Skin epidermis (tissue), 12 donors: ENCODE measurements at regions not wholly inside any gene's neighbourhood (a gene's known extent, or its start where the extent isn't known, plus 50 kb on each side); places are given as distances from the start of the nearest gene placed in this dataset.

Experiments used
- H3K27ac ChIP-seq, 21 experiments: fragments of 200-600 bp; sonication (generic) in 11 of 21; one replicate each; pipeline ENCODE4 v1.5.0; 2020; ENCODE audit warnings: mild to moderate bottlenecking in 3 of 21, inconsistent platforms in 2 of 21, moderate library complexity in 2 of 21
- H3K4me3 ChIP-seq, 7 experiments: fragments of 200-600 bp; sonication (generic) in 2 of 7; one replicate each; pipeline ENCODE4 v1.5.0; 2020; ENCODE audit warnings: inconsistent platforms in 2 of 7, mild to moderate bottlenecking in 2 of 7, moderate library complexity in 1 of 7

GRCh38 chr6:86010915-86011786 lies 368.5 kb upstream of the SYNCRIP start:
- H3K4me3 ChIP-seq: no peak overlapping the region

GRCh38 chr6:85997206-85997605 lies 354.5 kb upstream of the SYNCRIP start:
- H3K27ac ChIP-seq: no peak overlapping the region
- H3K4me3 ChIP-seq: no peak overlapping the region

More at GRCh38 chr6:86010915-86011786, 368.5 kb upstream of the SYNCRIP start:
- no peak overlapping the region for H3K27ac ChIP-seq

GRCh38 chr6:85996034-85996375 lies 353.3 kb upstream of the SYNCRIP start:
- no peak overlapping the region for H3K4me3 ChIP-seq
- H3K27ac ChIP-seq: no peak overlapping the region

- Histone ChIP-seq H3K27ac (no peak overlapping the region), H3K4me3 (no peak overlapping the region)
Observed at GRCh38 chr6:85995339-85996033, 352.8 kb upstream of the SYNCRIP start.

GRCh38 chr6:85986681-85987080 lies 344.0 kb upstream of the SYNCRIP start:
- Histone ChIP-seq H3K27ac (no peak overlapping the region), H3K4me3 (no peak overlapping the region)

GRCh38 chr6:85983032-85983659 lies 340.5 kb upstream of the SYNCRIP start:
- no peak overlapping the region for H3K4me3 ChIP-seq
- no peak overlapping the region for H3K27ac ChIP-seq

- H3K4me3 ChIP-seq: no peak overlapping the region
- H3K27ac ChIP-seq: no peak overlapping the region
Observed at GRCh38 chr6:85977661-85978060, 335.0 kb upstream of the SYNCRIP start.

- no peak overlapping the region for H3K4me3 ChIP-seq
- no peak overlapping the region for H3K27ac ChIP-seq
Observed at GRCh38 chr6:85975957-85976356, 333.3 kb upstream of the SYNCRIP start.

- Histone ChIP-seq H3K4me3 (no peak overlapping the region), H3K27ac (no peak overlapping the region)
Observed at GRCh38 chr6:85971238-85971637, 328.6 kb upstream of the SYNCRIP start.

GRCh38 chr6:85966828-85967227 lies 324.1 kb upstream of the SYNCRIP start:
- Histone ChIP-seq H3K27ac (no peak overlapping the region), H3K4me3 (no peak overlapping the region)

- H3K27ac ChIP-seq: no peak overlapping the region
- no peak overlapping the region for H3K4me3 ChIP-seq
Observed at GRCh38 chr6:85961746-85962145, 319.1 kb upstream of the SYNCRIP start.

GRCh38 chr6:85961125-85961524 lies 318.4 kb upstream of the SYNCRIP start:
- Histone ChIP-seq H3K27ac (no peak overlapping the region), H3K4me3 (no peak overlapping the region)

GRCh38 chr6:85948481-85948880 lies 305.8 kb upstream of the SYNCRIP start:
- no peak overlapping the region for H3K4me3 ChIP-seq

GRCh38 chr6:85945459-85946185 lies 302.9 kb upstream of the SYNCRIP start:
- H3K4me3 ChIP-seq: no peak overlapping the region
- no peak overlapping the region for H3K27ac ChIP-seq

More at GRCh38 chr6:85948481-85948880, 305.8 kb upstream of the SYNCRIP start:
- no peak overlapping the region for H3K27ac ChIP-seq

GRCh38 chr6:85944776-85945175 lies 302.1 kb upstream of the SYNCRIP start:
- no peak overlapping the region for H3K4me3 ChIP-seq
- no peak overlapping the region for H3K27ac ChIP-seq

GRCh38 chr6:85942844-85943243 lies 300.2 kb upstream of the SYNCRIP start:
- Histone ChIP-seq H3K27ac (no peak overlapping the region), H3K4me3 (no peak overlapping the region)

- Histone ChIP-seq H3K27ac (no peak overlapping the region), H3K4me3 (no peak overlapping the region)
Observed at GRCh38 chr6:85936916-85937315, 294.2 kb upstream of the SYNCRIP start.

- Histone ChIP-seq H3K4me3 (no peak overlapping the region), H3K27ac (no peak overlapping the region)
Observed at GRCh38 chr6:85923013-85923430, 280.3 kb upstream of the SYNCRIP start.

GRCh38 chr6:85920782-85921181 lies 278.1 kb upstream of the SYNCRIP start:
- Histone ChIP-seq H3K27ac (no peak overlapping the region), H3K4me3 (no peak overlapping the region)

GRCh38 chr6:85917522-85917921 lies 274.8 kb upstream of the SYNCRIP start:
- no peak overlapping the region for H3K4me3 ChIP-seq
- H3K27ac ChIP-seq: no peak overlapping the region
